NCI-H1048 (cell line): ENCODE measurements at regions not wholly inside any gene's neighbourhood (a gene's known extent, or its start where the extent isn't known, plus 50 kb on each side); places are given as distances from the start of the nearest gene placed in this dataset.

Experiments
- DNase-seq: peaks from one replicate; lab custom pipeline; 2025; lab: John Stamatoyannopoulos, UW

DNA sequence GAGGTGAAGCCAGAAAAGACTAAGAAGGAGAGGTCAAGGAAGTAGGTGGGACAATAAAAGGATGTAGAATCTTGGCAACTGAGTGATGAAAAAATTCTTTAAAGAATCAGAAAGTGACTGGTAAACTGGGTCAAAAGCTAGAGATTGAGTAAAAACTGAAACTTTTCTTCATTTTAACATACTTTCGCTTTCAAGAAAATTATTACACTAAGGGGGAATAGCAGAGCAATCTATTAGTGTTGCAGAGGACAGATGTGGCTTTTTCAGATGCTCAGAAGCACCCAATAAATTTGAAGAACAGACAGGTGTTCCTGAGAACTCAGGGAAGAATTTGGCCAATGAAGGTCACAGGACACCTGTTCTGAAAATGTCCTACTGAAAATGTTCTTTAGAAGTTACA is 805.4 kb upstream of the ALCAM start:
- DNase-seq: no peak

DNA sequence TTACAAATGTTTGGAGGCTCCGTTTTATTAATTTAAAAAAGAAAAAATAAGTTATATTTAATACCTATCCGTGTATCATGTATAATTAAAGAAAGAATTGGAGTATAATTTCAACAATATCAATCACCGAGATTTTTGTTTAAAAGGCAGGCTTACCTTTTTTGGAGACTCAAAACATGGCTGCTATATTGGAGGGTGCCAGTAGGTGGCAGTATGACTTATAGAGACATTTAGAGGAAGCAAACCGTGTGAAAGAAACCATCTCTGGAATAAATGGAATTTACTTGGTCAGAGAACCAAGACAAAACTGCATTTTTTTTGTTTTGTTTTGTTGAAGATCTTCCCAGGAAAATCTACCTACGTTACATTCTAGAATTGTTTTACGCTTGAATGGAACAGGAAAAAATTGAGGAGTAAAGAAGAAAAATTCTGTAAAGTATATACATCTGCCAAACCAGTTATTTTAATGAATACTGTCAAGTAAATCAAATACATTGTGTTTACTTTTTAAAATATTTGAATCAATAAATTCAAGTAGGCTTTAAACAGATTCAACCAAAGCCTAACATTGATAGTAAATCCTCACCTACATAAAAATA is 802.6 kb upstream of the ALCAM start:
- DNase-seq: peak; percentile 37

DNA sequence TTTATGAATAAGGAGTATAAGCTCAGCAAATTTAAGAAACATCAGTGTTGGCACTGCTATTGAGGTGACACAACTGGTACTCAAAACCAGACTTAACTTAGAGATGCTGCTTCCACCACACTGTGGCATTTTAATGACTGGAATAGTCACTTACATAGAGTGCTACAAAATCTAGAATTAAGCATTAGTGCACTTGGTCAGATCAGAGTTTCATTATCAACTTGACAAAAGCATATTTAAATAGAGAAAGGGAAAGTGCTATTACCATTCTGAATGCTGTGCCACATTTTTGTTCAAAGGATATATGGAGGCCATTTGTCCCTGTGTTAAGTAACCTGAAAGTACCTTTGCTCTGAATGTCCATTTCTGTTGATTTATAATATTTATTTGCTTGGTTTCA is 800.7 kb upstream of the ALCAM start:
- no peak for DNase-seq

DNA sequence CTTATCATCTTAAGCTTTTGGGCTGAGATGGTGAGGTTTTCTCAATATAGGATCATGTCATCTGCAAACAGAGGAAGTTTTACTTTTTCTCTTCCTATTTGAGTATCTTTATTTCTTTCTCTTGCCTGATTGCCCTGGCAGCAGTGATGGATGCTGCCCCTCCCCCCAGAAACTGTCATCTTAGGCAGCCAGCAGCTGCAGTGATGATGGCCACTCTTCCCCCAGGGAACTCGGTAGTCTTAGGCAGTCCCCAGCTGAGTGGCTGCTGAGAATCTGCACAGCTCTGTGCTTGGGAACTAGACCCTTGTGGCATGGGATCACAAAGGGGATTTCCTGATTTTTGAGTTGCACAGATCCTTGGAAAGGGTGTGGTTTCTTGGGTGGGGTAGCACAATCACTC is 791.1 kb upstream of the ALCAM start:
- no peak for DNase-seq

DNA sequence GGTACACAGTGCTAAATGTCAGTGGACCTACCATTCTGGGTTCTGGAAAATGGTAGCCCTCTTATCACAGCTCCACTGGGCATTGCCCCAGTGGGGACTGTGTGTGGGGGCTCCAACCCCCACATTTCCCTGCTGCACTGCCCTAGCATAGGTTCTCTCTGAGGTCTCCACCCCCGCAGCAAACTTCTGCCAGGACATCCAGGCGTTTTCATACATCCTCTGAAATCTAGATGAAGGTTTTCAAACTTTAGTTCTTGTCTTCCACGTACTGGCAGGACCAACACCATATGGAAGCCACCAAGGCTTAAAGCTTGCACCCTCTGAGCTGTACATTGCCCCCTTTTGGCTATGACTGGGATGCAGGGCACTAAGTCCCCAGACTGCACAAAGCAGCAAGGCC is 788.2 kb upstream of the ALCAM start:
- DNase-seq: no peak

DNA sequence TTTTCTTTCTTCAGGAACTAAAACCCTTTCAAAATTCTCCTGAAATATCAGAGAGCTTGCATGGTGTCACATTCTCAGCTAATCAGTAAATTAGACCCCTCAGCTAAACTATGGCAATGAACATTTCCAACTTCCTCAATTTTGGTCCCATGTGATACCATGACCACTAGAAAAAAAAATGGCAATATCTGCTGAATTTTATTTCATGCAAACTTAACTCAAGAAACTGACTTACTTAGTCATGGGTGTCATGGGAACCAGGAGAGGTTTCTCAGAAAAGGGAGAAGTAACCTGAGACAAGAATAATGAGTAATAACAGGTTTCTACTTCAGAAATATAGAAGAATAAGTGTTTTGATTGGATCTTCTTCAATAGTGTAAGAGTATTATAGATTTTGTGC is 784.6 kb upstream of the ALCAM start:
- DNase-seq: no peak

DNA sequence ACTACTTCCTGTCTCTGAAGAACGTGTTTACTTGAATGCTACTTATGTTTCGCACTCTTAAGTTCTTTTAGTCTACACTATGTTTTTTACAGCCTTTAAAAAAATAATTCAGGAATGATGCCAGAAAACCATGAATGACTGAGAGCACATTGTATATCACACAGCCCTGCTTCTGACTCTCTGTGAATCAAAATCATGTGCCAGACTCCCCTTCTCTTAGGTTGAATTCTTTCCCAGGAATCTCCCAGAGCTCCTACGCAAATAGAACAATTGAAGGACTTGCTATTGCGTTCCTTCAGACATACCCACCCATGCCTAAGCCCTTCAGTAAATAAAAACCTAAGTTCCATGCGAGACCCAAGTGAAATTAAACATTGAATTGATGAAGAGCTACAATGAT is 782.0 kb upstream of the ALCAM start:
- DNase-seq: no peak

DNA sequence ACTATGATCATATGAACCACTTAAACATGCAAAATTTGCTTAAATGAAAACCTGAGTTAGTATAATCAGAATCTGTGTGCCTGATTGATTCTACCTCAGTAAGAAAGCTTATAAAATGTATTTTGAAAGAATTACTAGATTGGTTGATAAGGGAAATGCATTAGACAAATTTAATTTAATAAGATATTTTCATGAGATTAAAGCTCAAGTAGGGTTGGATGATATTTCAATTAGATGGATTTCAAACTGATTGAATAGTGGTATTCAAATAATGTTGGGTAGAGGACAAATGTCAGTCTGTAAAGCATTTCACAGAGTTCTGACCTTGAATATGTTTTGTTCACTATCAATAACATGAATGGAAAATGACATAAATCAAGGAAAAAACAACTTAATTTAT is 780.4 kb upstream of the ALCAM start:
- no peak for DNase-seq

GRCh38 chr3:104588442-104588841 is 778.3 kb upstream of the ALCAM start:
- no peak for DNase-seq

DNA sequence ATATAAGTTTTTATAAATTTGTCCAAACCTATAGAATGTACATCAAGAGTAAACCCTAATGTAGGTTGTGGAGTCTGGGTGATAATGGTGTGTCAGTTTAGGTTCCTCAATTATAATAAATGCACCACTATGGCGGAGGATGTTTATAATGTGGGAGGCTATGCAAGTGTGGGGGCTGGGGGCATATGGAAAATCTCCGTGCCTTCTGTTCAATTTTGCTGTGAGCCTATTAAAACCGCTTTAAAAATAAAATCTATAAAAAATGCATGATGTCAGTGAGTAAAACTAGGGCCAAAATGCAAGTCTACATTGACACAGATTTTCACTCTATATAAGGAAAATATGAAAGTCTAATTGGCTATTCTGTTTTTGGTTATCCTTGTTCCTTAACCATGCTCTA is 774.9 kb upstream of the ALCAM start:
- no peak for DNase-seq

- DNase-seq: no peak
Observed at GRCh38 chr3:104594491-104594890, 772.2 kb upstream of the ALCAM start.

DNA sequence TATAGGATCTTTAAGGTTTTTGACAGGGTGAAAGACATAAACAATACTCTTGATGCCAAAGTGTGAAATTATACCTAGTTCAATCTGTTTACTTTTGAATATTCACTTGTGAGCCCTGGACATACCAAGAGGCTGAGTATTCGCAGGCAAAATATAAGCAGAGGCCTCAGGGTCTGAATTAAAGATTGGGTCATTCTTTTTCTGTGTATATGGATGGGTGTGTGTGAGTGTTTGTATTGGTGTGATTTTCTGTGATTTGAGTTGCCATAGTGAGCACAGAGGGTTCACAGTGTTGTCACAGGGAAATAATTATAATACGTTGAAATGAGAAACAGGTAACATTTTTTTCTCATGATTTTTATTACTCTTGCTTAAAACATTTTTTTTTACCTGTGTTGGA is 770.7 kb upstream of the ALCAM start:
- no peak for DNase-seq

GRCh38 chr3:104596551-104596950 is 770.2 kb upstream of the ALCAM start:
- DNase-seq: peak; percentile 29

DNA sequence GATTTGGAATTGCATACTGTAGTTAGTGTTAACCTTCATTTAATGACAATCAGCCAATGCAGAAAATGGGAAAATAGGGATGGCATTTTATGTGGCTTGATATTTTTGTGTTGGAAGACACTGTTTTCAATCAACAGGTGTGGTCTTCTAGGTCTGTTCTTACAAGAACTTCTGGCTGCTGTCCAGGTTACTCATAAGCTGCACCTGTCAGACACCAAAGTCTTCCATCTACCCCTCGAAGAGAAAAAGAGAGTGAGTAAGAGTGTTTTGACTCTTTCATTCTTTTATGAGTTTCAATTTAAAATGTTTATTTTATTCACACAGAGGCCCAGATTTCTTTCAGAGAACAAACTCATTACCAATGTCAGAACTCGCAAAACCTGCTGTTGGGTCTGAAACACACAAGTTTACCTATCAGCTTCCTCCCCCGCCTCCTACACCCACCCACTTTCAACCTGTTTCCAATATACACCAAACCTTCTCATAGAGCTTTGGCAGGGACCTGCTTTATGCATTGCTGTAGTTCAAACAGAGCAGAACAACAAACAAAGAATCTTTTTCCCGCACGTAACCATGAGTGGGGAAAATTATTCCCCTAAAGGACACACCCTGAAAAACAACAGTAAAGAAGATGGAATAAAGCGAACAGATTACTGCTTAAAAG is 767.7 kb upstream of the ALCAM start:
- no peak for DNase-seq

- no peak for DNase-seq
Observed at GRCh38 chr3:104604326-104605010, 762.2 kb upstream of the ALCAM start.

- DNase-seq: no peak
Observed at GRCh38 chr3:104606812-104607211, 759.9 kb upstream of the ALCAM start.

DNA sequence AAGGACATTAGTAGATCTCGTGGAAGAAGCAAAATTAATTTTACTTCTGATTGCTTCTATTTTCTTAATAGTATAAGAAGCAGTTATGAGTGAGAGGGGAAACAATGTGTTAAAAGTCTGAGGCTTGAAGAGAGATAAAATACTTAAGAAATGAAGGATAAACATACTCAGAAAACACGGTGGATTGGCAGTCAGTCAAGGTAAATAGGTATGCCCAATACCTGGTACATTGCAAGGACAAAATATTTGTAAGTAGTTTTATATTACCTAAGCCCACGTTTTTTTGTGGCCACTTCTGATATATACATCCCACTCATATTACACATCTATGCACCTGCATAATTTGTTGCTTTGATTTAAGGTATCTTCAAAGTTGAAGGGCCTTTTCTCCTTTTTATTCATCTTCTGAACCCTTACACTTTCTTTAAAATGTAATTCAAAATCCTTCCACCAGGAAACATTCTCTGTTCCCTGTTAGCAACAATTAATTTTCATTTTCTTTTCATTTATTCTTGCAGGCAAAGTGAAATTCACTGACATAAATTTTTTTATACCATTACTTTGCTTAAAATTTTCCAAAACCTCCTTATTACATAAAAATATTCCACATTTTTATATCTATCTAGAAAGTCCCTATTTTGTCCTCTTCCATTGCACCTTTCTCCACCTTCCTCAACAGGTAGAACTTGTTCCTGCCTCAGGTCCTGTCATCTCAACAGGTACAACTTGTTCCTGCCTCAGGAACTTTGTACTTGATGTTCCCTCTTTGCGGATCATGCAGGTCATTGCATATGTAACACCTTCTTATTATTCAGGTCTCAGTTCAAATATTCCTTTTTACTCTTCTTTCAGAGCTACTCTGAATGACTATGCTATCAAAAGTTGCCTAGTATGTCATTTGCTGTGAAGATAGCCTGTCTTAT is 755.7 kb upstream of the ALCAM start:
- no peak for DNase-seq

- no peak for DNase-seq
Observed at GRCh38 chr3:104612218-104612617, 754.5 kb upstream of the ALCAM start.

DNA sequence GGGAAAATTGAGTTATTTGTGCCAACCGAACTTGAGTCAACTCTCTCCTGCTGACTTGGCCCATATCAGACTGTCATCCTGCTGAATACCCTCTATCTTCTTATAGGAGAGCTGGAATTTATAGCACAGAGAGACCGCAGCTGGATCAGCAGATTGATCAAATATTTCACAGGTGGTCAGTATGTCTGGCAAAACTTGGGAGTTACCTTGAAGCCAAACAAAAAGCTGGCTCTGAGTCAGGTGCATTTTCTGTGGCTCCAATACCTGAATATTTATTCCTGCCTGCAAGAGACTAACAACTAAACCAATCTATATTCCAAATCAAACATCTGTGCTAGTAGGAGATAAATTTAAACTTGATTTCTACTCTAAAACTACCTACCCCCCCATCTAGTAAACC is 752.1 kb upstream of the ALCAM start:
- no peak for DNase-seq

GRCh38 chr3:104628185-104628789 is 738.4 kb upstream of the ALCAM start:
- DNase-seq: peak; percentile 24

DNA sequence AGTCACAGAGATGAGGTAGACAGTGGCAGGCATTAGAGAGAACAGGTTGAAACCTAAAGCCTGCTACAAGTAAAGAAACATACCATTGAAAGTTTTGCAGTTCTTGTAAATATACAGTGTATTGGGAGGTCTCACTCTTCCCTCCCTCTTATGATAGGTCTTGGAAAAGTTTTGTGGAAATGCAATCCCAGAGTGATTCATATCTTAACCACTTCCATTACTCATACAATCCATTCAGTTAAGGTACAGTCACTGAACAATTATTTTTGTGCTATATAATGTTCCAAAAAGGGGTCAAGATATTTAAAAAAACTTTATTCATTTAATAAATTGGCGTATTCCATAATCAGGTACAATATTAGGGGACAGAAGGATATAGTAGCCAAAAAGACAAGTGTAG is 737.7 kb upstream of the ALCAM start:
- no peak for DNase-seq

DNA sequence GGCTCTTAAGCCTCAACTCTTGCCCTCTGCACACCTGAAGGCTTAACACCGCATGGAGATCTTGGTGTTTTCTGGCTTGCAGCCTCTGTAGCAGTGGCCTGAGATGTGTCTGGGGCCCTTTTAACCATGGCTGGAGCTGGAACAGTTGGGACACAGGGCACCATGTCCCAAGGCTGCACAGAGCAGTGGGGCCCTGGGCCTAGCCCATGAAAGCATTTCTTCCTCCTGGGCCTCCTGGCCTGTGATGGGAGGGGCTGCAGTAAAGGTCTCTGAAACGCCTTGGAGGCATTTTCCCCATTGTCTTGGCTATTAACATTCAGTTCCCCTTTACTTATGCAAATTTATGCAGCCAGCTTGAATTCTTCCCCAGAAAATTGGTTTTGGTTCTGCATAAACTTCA is 735.5 kb upstream of the ALCAM start:
- no peak for DNase-seq
